Pancreas (tissue), 10 donors: ENCODE measurements at regions not wholly inside any gene's neighbourhood (a gene's known extent, or its start where the extent isn't known, plus 50 kb on each side); places are given as distances from the start of the nearest gene placed in this dataset.

Source experiments
- ATAC-seq, 4 donors: fragments of 200-7000 bp; cut with Tn5 transposase; one replicate each; pipeline versions ENCODE4 v1.8.0 to v1.9.1; 2020; ENCODE audit warnings: mild to moderate bottlenecking in 4 of 4, moderate library complexity in 4 of 4
- DNase-seq, 6 donors: peaks; one replicate each; pipeline ENCODE4 v3.0.0-alpha.2; 2020
- FAIRE-seq: peaks from 2 replicates; lab custom pipeline; 2012; peaks lifted over from hg19 to GRCh38; lab: Jason Lieb, UNC
- H3K27ac ChIP-seq, 4 donors: fragments of 200-600 bp; sonication (generic); 1 replicate in 3 of 4; 2 replicates in 1 of 4; pipeline versions ENCODE4 v1.5.0 to v1.8.0; 2020
- H3K27me3 ChIP-seq, 4 donors: fragments of 200-600 bp; one replicate each; pipeline ENCODE4 v1.8.0; 2021
- H3K36me3 ChIP-seq, 3 donors: fragments of 200-600 bp; sonication (generic) in 1 of 3; one replicate each; pipeline versions ENCODE4 v1.5.0 to v1.8.0; 2020 to 2021
- H3K4me1 ChIP-seq, 3 donors: fragments of 200-600 bp; one replicate each; pipeline ENCODE4 v1.8.0; 2021
- H3K4me3 ChIP-seq, 4 donors: fragments of 200-600 bp; sonication (generic) in 2 of 4; one replicate each; pipeline versions ENCODE4 v1.5.0 to v1.8.0; 2020 to 2021
- H3K9me3 ChIP-seq, 4 donors: fragments of 200-600 bp; one replicate each; pipeline ENCODE4 v1.8.0; 2021
- WGBS, 2 donors: extraction: QIAGEN DNeasy Blood & Tissue Kit; methylation state at CpG; one replicate each; pipeline ENCODE4 v1.1.7; 2013; 5-methylcytosine and 5-hydroxymethylcytosine counted together
- intact Hi-C, 3 donors: fragments of 100-400 bp; cut with DNase I; formaldehyde crosslinking; loops; one replicate each; pipeline versions ENCODE4 v1.11.1 to v1.14.2; 2022
- TF ChIP-seq, protein P1 (sequence below), 4 donors: fragments of 200-600 bp; sonication (generic) in 3 of 4; IDR thresholded peaks; one replicate each; pipeline versions ENCODE4 v1.5.0 to v1.8.0; 2021; ENCODE audit warnings: antibody characterized with exemption in 4 of 4
- donor health status: healthy with polysubstance abuse.
- donor health status: DM: no; HTN: no; CAD: no; lungs with moderate emphysema.
- donor health status: DM: no; HTN: no; CAD: no.
- donor health status: control.
- donor health status: control.
- donor health status: Bipolar disorder and iron deficiency.
- donor health status: DM: yes; HTN: yes; CAD: no.
- donor health status: DM: no; HTN: no; CAD: no.
- donor health status: DM: no; HTN: no; CAD: no.
- donor health status: DM: yes; HTN: yes; CAD: no.

DNA sequence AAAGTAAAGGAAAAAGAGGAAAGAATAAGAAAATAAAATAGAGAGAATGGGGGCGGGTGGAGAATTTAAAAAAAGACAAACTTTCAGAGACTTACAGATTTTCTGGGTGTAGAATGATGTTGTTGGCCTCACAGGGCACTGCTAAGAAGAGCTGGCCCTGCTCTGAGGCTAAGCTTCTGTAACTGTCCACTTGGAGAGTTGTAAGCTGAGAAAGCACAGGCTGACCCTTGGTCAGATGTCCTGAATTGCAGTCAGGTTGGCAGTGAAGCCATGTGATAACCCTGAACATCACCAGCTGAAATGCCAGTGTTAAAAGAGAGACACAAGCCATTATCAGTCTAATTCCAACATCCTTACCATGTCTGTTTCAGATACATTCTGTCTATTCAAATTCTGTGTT lies 272.1 kb upstream of the SORCS1 start:
- whole genome bisulfite sequencing, 2 donors, result 57 to 64% methylated on average over 1 of the region's 1 CpG
- no peak for FAIRE-seq
- Histone ChIP-seq H3K27ac (no peak overlapping the region), H3K27me3 (no peaks in the 10 kb centered on the region), H3K36me3 (no peaks in the 10 kb centered on the region), H3K4me3 (no peak overlapping the region), H3K4me1 (no peaks in the 10 kb centered on the region), H3K9me3 (no peaks in the 10 kb centered on the region)
- no peak for ATAC-seq
- intact Hi-C loops, result no loop called here
- TF ChIP-seq, protein P1, sequence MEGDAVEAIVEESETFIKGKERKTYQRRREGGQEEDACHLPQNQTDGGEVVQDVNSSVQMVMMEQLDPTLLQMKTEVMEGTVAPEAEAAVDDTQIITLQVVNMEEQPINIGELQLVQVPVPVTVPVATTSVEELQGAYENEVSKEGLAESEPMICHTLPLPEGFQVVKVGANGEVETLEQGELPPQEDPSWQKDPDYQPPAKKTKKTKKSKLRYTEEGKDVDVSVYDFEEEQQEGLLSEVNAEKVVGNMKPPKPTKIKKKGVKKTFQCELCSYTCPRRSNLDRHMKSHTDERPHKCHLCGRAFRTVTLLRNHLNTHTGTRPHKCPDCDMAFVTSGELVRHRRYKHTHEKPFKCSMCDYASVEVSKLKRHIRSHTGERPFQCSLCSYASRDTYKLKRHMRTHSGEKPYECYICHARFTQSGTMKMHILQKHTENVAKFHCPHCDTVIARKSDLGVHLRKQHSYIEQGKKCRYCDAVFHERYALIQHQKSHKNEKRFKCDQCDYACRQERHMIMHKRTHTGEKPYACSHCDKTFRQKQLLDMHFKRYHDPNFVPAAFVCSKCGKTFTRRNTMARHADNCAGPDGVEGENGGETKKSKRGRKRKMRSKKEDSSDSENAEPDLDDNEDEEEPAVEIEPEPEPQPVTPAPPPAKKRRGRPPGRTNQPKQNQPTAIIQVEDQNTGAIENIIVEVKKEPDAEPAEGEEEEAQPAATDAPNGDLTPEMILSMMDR (IDR thresholded peaks at IDR 0.05), result no peak
- DNase-seq, result no peak

DNA sequence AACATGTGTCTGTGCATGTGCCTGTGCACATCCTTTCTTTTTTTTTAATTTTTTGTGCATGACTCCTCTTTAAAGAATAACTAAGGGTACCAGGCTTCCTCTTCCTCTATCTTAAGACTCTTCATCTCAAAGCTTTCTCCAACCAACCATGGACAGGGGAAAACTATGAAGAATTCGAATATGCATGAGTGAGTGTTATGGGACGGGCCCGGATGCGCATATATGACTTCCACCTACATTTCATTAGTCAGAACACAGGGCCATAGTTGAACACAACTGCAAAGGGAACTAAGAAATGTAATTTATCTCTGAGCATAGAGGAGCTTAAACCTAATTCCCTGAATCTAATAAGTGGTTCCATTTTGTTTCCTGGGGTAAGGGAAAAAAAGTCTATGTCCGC lies 270.3 kb upstream of the SORCS1 start:
- intact Hi-C loops, result no loop called here
- ATAC-seq (no peak), DNase-seq (no peak), FAIRE-seq (no peak)
- Histone ChIP-seq H3K36me3 (no peaks in the 10 kb centered on the region), H3K4me3 (no peak overlapping the region), H3K4me1 (no peaks in the 10 kb centered on the region), H3K27me3 (no peaks in the 10 kb centered on the region), H3K27ac (no peak overlapping the region), H3K9me3 (no peaks in the 10 kb centered on the region)
- TF ChIP-seq, protein P1 (IDR thresholded peaks at IDR 0.05), result no peak
- WGBS, 2 donors, result 78 to 86% methylated on average over 5 of the region's 5 CpGs

DNA sequence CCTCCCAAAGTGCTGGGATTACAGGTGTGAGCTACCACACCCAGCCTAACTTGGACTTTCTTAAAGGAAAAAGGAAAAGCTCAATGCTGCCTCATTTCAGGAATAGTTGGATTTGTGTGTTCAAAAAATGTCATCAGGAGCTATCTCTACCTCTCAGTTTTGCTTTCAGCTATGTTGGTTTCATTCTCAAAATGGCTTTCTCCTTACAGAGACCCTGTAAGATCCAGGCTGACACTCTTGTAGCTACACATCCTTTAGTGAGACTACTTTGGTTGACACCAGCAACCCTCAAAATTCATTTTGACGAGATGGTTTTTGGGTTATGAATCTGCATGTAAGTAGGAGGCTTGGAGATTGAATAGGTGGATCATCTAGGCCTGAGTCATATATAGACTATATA lies 269.7 kb upstream of the SORCS1 start:
- no peak for DNase-seq
- no peak overlapping the region for H3K4me3 ChIP-seq
- FAIRE-seq, result no peak
- no peaks in the 10 kb centered on the region for H3K4me1 ChIP-seq
- no peaks in the 10 kb centered on the region for H3K9me3 ChIP-seq
- no peak for ATAC-seq
- no peak overlapping the region for H3K27ac ChIP-seq
- intact Hi-C loops, result no loop called here
- no peaks in the 10 kb centered on the region for H3K36me3 ChIP-seq
- WGBS, 2 donors, result 58 to 63% methylated on average over 1 of the region's 1 CpG
- no peaks in the 10 kb centered on the region for H3K27me3 ChIP-seq
- TF ChIP-seq, protein P1 (IDR thresholded peaks at IDR 0.05), result no peak

DNA sequence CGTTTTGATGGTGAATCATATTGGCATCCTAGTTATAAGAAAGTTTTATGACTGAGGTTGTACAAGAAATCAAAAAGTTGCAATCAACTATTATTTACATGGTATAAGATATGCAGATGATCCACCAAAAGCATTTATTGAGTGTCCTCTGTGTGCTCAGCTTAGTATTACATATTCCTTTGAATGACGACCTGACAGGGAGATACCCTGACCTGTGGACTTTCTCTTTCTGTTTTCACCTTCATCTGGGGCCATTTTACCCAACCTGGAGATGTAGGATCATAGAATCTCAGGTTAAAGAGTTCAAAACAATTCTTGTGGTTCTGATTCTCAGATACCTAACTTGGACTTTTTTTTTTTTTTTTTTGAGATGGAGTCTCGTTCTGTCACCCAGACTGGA lies 269.1 kb upstream of the SORCS1 start:
- Histone ChIP-seq H3K36me3 (no peaks in the 10 kb centered on the region), H3K4me1 (no peaks in the 10 kb centered on the region), H3K27me3 (no peaks in the 10 kb centered on the region), H3K27ac (no peak overlapping the region), H3K9me3 (no peaks in the 10 kb centered on the region), H3K4me3 (no peak overlapping the region)
- FAIRE-seq (no peak), DNase-seq (no peak), ATAC-seq (no peak)
- intact Hi-C loops, result no loop called here
- 46% methylated on average over 3 of the region's 3 CpGs for WGBS, 2 donors
- TF ChIP-seq, protein P1 (IDR thresholded peaks at IDR 0.05), result no peak

DNA sequence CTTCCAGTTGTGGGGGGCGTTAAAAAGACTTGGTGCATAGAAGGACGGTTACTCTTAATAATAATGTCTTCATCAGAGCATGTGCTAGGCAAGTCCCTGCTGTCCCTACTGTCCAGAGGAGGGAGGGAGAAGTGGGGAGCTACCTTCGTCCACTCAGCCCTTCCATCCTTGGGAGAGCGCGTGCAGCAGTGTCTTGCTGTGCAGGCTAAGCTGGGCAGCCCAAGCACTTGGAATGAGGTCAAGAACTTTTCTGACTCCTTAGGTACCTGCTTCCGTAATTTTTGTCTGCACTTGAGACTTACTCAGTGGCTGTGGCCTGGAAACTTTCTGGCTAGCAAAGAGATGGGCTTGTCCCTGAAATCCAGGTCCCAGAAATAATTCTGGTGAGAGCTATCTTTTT lies 265.9 kb upstream of the SORCS1 start:
- no peaks in the 10 kb centered on the region for H3K9me3 ChIP-seq
- FAIRE-seq (no peak), DNase-seq (no peak), ATAC-seq (no peak)
- no peak overlapping the region for H3K27ac ChIP-seq
- WGBS, 2 donors, result 84 to 85% methylated on average over 6 of the region's 6 CpGs
- TF ChIP-seq, protein P1 (IDR thresholded peaks at IDR 0.05), result no peak
- no peaks in the 10 kb centered on the region for H3K36me3 ChIP-seq
- intact Hi-C loops, result no loop called here
- H3K27me3 ChIP-seq, result no peaks in the 10 kb centered on the region
- H3K4me1 ChIP-seq, result no peaks in the 10 kb centered on the region
- no peak overlapping the region for H3K4me3 ChIP-seq
